Central memory CD4-positive, alpha-beta T cell (primary cell): ENCODE measurements at regions not wholly inside any gene's neighbourhood (a gene's known extent, or its start where the extent isn't known, plus 50 kb on each side); places are given as distances from the start of the nearest gene placed in this dataset.

Source experiments
- DNase-seq: peaks from one replicate; pipeline ENCODE4 v3.0.0; 2022

DNA sequence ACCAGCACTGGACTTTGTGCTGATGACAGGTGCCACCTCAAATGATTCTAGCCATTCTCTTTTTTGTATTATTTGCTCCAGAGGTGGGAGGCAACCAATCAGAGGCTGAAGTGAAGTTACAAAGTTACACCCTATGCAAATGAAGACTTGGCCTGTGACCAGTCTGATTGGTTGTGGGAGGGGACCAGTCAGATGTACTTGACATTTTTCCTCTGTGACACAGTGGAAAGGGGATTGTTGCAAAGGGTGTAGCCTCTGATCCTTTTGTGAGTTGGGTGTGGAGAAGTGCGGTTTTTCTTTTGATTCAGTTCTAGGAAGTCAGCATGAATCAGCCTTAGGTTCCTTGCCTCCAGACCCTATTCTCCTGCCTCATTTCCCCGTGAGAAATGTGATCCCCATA is 244.0 kb downstream of the ARL6IP6 start:
- no peak for DNase-seq

DNA sequence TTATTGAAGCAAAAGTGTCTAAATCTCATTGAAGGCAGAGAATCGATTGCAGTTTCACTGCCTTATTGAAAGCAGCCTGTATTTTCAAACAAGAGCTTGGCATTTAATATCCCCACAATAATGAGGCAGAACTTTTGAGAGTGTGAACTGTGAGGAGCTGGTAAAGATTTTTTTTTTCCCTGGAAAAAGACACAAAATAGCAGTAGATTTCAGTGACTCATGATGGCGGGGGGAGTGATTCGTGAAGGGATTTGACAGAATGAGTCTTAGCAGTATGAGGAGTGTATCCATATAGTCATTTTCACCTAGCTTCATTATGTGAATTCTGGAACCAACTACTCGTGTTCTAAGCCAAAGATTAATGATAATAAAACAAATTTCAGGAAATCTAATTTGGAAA is 242.9 kb downstream of the ARL6IP6 start:
- no peak for DNase-seq

DNA sequence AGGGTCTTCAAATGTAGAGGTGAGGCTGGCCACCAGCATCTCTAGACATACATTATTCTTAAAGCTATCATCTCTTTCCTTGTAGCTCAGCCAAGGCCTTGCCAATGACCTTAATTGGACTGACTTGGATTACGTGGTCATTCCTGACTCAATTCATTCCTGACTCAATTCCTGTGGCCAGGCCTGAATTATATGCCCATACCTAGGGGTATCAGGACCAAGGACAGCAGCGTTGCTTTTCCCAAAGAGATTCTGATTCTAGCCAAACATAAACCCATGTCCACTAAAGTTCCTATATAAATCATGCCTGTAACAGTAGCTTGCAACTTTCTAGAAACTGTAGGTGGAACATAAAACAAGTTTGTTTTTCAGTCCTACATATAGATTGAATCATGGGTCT is 231.7 kb downstream of the ARL6IP6 start:
- DNase-seq, result no peak

DNA sequence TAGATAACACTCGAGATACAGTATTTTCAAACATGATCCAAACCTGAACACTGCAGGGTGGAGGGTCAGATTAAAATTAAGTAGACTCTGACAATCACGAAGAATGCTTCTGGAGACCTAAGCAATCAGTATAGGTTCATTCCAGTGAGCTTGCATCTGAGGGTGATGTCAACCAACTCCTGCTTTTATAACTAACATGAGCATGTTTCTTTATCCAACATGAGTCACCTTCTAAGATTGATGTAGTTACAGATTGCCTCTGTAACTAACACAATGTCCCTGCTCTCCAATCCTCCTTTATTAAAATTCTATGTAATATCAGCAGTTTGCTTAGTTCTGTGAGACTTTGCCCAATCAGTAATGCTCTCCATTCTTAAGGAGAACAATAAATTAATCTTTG is 225.7 kb downstream of the ARL6IP6 start:
- DNase-seq, result no peak

DNA sequence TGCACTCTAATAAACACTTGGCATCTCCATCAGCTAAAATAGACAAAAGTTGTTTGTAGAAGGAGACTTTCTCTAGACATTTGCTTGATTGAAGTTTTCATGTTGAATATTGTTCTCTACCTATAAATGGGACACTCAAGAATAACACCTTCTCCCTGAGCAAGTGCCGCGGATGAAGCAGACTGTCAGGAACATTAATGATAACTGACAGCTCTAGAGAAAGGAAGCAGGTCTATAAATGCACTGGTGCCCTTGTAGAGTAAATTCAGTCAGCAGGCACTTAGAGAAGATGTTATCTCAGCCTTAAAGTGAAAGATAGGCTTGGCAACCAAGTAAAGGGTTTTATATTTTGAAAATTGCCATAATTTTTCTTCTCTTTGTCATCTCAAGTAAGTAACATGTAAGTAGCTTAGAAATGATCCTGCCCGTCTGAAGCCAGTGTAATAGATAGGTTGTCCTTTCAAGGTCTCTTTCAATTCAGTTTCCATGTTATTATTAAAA is 224.6 kb downstream of the ARL6IP6 start:
- DNase-seq, result no peak

DNA sequence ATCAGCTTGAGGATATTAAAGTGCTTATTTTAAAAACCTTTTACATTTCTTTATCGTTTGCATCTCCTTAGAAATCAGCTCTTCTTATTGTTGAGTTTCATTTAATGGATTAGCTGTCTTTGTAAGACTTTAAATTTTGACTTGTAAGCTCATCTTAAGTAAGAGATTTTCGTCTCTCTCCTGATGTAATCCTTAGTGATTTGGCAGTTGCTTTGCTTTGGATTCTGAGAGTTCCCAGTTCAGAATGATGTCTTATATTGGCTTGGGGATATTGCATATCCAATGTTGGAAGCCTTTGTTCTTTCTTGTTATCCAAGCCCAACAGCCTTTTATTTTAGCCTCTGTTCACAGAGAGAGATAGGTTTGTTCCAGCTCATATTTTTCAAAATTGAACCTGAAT is 212.1 kb downstream of the ARL6IP6 start:
- no peak for DNase-seq

DNA sequence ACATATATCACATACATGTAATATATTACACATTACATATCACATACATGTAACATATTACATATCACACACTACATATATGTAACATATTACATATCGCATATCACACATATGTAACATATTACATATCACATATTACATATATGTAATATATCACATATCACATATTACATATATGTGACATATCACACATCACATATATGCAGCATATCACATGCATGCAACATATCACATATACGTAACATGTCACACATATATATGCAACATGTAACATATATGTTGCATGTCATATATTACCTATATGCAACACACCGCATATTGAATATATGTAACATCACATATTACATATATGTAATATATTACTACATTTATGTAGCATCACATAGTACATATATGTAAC is 211.2 kb downstream of the ARL6IP6 start:
- DNase-seq, result no peak

DNA sequence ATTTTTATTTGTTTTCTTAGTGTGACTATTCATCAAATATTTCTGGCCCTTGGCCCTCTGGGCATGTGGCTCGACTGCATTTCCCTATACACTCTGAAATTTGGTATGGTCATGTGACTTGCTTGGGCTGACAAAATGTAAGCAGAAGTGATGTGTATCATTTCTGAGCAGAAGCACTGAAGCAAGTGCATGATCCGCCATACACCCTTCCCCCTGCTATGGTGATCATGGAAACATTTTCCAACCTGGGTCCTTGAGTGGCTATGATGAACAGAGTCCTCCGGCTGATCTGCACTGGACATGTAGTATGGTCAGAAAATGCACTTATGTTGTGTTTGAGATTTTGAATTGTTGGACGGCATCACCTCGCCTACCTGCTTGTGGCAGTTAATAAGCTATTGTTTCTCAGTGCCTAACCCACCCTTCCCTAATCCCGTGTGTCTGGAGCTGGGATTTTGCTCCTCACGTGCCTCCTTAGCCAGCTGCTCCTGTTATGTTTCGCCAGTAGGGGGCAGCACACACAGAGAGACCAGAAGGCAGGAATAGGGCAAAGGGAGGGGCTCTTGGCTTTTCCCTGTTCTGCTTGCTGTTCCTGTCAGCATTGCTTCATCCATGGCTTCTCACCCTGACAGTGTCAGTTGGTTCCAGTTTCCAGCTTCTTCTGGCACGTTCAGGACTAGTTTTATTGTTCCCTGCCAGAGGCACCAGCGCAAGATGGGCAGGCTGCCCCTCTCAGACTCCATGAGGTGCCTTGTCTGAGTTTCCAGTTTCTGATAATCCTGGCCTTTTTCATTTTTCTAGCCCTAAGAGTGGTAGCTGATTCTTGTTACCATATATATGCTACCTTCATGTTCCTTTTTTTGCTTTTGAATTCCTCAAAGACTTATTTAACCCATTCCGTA is 207.4 kb downstream of the ARL6IP6 start:
- no peak for DNase-seq

DNA sequence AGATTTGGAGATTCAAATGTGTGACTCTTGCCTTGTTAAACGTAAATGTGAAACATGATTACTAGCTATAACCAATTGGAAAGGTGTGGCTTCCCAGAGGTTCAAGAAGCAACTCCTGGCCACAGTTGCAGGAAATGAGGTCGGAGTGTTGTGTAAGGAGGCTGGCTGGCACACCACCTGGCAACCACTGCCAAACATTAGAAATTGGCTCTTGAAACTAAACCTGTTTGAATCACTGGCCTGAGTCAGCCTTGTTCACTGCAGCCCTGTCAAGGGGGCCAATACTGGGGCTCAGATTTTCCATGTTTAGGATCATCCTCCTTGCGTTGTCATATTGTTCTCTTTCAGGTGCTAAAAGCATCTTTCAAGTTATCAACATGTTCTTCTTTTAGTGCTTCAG is 206.3 kb downstream of the ARL6IP6 start:
- DNase-seq, result no peak

DNA sequence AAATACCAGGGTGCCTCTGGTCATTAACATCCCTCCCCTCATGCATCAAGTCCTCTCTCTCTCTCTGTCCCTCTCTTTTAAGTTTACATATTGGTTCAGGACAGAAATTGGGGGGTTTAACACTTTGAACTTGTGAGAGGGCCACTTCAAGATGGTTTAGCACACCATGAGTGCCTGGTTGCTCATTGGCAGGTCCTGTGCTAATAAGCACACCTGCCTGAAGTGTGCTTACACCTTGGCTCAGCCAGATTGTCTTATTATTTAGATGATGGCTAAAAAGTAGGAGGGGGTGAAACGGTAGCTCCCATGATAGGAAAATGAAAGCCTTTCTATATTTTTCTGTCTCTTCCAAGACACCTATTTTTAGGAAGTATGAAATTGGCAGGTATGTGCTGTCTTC is 205.8 kb downstream of the ARL6IP6 start:
- DNase-seq, result no peak

DNA sequence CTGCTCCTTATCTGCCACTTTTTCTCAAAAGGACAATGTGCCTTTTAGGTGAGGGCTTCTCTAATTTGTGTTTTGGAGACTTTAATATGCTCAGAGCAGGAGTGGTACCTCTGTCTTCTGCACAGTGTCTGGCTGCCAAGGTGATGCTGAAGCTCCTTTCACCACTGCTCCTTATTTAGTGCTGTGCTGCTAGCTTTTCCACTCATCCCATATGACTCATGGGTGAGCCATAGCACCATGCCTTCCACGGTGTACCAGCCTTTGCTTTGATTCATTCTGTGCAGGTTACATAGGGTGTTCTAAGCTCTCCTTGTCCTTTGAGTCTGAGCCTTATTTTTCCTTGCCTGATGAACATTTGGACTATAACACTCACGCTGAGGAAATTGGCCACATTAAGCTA is 202.4 kb downstream of the ARL6IP6 start:
- no peak for DNase-seq

DNA sequence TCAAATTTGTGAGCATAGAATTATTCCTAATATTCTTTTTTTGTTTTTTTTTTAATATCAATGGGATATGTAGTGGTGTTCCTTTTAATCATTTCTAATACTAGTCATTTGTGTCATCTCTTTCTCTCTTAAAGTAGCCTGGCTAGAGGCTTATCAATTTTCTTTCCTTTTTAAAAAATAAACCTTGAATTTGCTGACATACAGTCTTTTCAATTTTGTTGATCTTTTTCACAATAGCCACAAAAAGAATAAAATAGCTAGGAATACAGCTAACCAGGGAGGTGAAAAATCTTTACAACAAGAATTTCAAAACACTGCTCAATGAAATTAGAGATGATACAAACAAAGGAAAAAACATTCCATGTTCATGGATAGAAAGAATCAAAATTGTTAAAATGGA is 192.6 kb downstream of the ARL6IP6 start:
- DNase-seq, result no peak

DNA sequence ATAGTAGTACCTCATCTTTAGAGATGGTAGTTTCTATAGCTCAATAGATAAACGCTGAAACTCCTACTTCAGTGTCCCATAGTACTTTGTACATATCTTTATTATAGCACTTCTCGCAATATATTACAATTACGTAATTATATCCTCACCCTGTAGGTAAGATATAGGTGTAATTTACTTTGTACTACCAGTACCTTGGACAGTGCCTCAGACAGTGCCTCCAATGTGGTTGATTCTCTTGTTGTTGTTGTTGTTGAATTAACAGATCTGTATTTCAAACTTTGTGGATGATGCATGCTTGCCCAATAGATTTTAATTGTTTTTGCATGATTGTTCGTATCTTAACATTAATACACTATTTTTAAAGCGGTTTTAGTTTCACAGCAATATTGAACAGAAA is 188.6 kb downstream of the ARL6IP6 start:
- no peak for DNase-seq

DNA sequence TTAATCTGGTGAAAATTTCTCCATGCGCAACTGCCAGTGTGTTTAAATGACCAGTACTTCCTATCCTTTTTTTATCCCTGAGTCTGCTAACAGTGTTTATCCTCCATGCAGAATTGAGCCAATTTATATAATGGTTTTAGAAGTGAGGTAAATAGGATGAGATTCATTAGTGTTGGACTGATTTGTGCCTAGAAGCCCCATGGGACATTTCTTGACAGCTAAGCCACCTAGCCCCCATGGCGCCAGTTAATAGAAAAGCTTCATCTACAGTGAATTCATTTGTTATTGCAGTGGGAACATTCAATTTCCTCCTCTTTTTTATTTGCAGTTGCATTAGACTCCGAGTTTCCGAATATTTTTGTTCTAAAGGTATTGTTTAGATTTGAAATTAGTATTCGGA is 175.6 kb downstream of the ARL6IP6 start:
- no peak for DNase-seq

DNA sequence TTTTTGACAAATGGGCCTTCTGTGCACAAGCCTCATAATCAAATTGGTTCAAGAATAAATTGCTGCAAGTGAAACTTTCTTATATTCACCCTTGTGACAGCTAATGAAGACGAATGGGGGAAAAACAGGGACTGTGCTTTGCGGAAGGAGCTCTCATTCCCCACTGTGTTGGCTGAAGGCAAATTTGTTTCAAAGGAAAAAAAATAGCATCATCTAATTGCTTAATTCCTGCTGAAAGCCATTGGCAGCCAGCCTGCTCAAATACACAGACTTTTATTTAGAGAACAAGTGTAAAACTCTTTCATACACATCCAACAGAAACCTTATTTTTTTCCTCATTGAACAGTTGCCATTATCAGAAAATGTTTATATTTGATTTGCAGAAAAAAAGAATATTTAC is 172.3 kb downstream of the ARL6IP6 start:
- DNase-seq, result no peak

DNA sequence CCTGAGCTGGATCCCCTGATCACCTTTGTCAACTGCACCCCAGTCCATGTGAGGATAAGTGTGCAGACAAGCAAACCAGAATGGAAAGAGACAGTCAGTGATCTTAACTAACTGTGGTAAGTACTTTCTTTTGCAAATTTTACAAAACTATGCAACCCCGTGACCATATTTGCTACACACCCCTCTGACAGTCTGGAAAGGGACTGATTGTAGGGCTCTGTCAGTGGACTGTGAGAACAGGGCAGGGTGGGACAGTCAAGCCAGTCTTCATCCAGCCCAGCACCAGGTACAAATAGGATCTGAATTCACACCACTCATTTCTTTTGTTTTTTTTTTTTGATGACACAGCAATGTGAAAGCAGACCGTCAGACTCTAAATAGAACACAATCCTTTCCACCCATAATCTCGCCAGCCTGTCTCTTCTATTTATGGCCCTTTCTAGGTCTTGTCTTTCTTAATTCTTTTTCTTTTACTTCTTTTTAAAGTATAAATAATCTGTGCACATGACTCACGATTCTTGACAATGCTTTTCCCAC is 165.6 kb downstream of the ARL6IP6 start:
- no peak for DNase-seq

DNA sequence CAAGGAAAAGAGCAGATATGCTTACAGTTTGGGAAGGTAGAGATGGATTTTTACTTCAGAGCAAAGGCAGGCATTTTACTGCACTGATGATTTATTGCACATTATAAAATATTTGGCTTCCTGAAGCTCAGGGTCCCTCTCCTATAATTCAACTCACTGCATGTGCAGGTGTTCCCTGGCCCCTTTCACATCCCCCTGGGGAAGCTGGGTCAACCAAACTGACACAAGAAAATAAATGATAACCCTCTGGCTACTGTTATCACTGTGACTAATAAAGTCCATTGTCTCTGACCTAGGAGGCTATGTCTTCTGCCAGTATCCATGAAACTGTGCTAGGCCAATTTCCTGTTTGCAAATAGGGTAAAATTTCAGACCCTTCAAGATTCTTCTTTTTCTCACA is 163.1 kb downstream of the ARL6IP6 start:
- DNase-seq, result no peak

DNA sequence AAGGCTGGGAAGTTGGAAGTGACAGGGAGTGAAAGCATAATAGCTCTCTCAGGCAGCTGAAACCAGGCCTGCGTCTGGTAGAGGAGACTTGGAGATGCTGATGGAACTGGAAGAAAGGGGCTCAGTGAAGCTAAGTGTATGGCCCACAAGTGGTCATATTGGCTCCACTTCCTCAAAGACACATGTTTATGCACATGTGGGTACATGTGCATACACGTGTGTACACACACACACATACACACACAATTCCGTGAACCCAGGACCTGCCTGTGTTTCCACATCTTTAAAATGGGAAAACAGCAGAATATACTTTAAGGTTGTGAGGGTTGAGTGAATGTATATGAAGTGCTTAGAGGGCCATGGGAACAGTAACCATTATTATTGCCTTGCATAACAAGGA is 160.9 kb downstream of the ARL6IP6 start:
- DNase-seq, result no peak

DNA sequence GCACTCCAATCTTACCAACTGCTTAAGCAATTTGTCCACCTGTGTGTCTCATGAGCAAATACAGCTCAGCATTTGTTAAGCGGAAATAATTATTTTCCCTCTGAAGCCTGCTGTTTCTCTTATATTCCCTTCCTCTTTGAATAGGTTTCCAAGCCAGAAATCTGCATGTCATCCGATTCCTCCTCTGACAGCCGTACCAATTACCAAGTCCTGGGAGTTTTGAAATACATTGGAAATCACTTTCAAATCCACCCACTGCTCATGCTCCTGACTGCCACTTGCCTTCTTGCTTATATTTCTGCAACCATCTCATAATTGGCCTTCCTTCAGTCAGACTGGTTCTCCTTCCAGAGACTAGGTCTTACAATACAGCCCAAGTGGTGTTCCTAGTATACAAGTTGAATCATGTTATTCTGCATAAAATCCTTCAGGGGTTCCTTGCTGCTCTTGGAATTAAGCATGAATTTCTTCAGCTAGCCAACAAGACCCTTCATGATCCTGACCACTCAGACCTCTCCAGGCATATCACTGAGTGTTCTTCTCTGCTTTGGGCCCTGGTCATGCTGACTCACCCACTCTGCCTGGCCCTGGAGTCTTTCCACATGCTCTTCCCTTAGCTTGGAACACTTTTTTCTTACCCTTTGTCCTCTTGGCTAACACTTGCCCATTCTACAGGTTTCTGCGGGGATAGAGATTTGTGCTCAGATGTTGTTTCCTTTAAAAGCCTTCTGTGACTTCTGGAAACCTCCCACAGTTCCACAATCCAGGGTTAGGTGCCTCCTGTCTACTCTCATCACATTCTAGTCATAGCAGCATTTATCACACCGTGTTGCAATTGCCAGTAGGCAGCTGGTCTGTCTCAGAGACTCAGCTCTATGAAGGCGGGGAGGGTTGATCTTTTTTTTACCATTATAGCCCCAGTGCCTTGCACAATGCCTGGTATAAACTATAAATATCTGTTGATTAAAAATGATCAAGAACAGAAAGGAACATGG is 157.6 kb downstream of the ARL6IP6 start:
- no peak for DNase-seq

DNA sequence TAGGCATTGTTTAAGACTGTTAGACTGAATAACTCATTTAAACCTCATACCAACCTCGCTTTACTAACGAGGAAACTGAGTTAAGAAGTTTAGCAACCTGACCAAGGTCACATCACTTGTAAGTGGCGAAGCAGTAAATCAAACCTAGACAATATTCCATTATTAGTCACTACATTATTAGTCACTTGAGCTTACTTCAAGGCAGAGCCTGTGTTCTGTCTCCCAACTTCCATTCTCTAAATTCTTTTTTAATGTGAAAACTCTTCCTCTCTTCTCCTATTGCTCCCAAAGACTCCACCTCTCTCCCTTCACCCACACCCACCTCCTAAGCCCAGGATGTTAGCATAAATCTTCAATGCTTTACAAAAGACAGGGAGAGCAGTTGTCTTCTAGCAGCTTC is 156.5 kb downstream of the ARL6IP6 start:
- no peak for DNase-seq

DNA sequence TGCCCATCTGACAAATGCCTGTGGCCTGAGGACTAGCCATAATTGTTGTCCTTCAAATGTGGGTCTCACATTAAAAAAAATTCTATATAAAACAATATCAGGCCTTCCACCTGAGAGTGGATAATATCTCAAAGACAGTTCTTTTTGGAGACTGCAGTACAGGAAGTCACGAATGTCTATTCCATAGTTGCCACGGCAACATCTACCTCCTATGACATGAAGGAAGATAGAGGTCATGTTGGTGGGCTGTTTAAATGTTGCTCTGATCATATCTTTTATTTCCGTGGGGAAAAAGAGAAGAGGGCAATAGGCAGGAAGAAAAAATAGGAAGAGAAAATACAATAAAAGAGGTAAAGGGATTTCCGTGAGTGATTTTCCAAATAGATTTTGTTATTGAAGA is 151.8 kb downstream of the ARL6IP6 start:
- no peak for DNase-seq

DNA sequence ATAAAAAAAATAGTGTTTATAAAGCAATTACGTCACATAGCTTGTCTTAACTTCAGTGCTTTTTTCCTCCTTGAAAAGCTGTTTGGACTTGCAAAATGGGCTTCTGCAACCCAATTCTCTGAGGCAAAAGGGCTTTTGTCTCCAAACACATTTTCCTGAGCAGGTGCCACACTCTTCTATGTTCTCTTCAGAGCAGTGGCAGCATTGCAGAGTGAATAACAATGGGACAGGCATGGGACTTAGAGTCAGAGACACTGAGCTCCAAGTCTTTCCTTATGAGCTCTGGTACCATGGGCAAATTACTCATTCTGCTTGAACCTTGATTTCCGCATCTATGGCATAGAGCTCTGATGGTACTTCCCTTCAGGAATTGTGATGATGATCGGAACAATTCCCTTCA is 149.0 kb downstream of the ARL6IP6 start:
- DNase-seq, result no peak

DNA sequence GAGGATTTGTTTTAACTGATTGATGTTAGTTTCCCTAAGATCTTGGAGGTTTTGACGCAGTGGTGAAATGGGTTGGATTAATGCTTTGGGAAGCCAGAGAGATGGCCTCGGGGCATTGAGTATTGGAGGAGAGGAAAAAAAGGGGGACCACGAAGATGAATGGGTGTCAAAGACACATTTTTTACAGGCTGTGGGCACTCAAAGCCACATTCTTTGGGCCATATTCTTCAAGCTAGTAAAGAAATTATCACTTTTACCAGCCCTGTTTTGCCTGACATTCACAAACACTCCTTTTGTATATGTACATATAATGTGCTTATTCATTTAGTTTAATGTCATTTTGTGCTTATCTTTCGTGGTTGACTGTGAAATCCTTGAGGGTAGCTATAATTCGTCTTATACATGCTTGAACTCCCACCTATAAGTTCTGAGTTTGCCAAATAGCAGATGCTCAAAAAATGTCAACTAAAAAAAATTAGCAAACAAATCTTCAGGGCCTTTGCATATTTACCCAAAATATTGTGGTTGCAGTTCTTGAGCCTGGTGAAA is 146.3 kb downstream of the ARL6IP6 start:
- no peak for DNase-seq
